Inferior parietal cortex (tissue), 1 donor: ENCODE measurements at regions not wholly inside any gene's neighbourhood (a gene's known extent, or its start where the extent isn't known, plus 50 kb on each side); places are given as distances from the start of the nearest gene placed in this dataset.

ENCODE experiments used
- DNase-seq: peaks from one replicate; pipeline ENCODE4 v3.0.0-alpha.2; 2016; ENCODE audit errors: extremely low spot score

- DNase-seq = no peak
These were observed 155.9 kb downstream of the ZNF281 start for GRCh38 chr1:200253774-200254495.

GRCh38 chr1:200252531-200252930 lies 157.3 kb downstream of the ZNF281 start:
- DNase-seq = no peak

- DNase-seq = no peak
These were observed 159.4 kb downstream of the ZNF281 start for GRCh38 chr1:200250469-200250868.

GRCh38 chr1:200248541-200248940 lies 161.3 kb downstream of the ZNF281 start:
- no peak for DNase-seq

- no peak for DNase-seq
These were observed 162.3 kb downstream of the ZNF281 start for GRCh38 chr1:200247518-200247917.

- DNase-seq = no peak
These were observed 164.4 kb downstream of the ZNF281 start for GRCh38 chr1:200245473-200245872.

- peak; percentile 32 for DNase-seq
These were observed 166.8 kb downstream of the ZNF281 start for GRCh38 chr1:200243042-200243437.

GRCh38 chr1:200242110-200243041 lies 167.5 kb downstream of the ZNF281 start:
- DNase-seq = peak; percentile 9

GRCh38 chr1:200240656-200241055 lies 169.2 kb downstream of the ZNF281 start:
- DNase-seq = no peak

- DNase-seq = no peak
These were observed 171.5 kb downstream of the ZNF281 start for GRCh38 chr1:200238311-200238710.

GRCh38 chr1:200237066-200237465 lies 172.8 kb downstream of the ZNF281 start:
- DNase-seq = no peak

- DNase-seq = no peak
These were observed 174.9 kb downstream of the ZNF281 start for GRCh38 chr1:200234938-200235337.

- DNase-seq = no peak
These were observed 176.4 kb downstream of the ZNF281 start for GRCh38 chr1:200233393-200233792.

- DNase-seq = no peak
These were observed 178.0 kb downstream of the ZNF281 start for GRCh38 chr1:200231787-200232231.

- no peak for DNase-seq
These were observed 179.2 kb downstream of the ZNF281 start for GRCh38 chr1:200230671-200231070.

GRCh38 chr1:200228486-200228885 lies 181.3 kb downstream of the ZNF281 start:
- DNase-seq = no peak

GRCh38 chr1:200228081-200228480 lies 181.8 kb downstream of the ZNF281 start:
- no peak for DNase-seq
